HUES48 (cell line): ENCODE measurements at regions not wholly inside any gene's neighbourhood (a gene's known extent, or its start where the extent isn't known, plus 50 kb on each side); places are given as distances from the start of the nearest gene placed in this dataset.

Experiments used
- H3K27ac ChIP-seq: one replicate; pipeline ENCODE4 v1.7.0; 2013; ENCODE audit warnings: low read depth, low read length, inconsistent platforms
- H3K27me3 ChIP-seq: 2 replicates; pipeline ENCODE4 v1.6.1; 2013; ENCODE audit warnings: mild to moderate bottlenecking, low read length; ENCODE audit not compliant: control insufficient read depth, insufficient read depth
- H3K36me3 ChIP-seq: 2 replicates; pipeline ENCODE4 v1.6.1; 2013; ENCODE audit warnings: low read length; ENCODE audit not compliant: control insufficient read depth, insufficient read depth
- H3K4me1 ChIP-seq: 2 replicates; pipeline ENCODE4 v1.6.1; 2013; ENCODE audit warnings: mild to moderate bottlenecking, low read length; ENCODE audit not compliant: control insufficient read depth, insufficient read depth
- H3K4me3 ChIP-seq: 2 replicates; pipeline ENCODE4 v1.5.1; 2013; ENCODE audit warnings: mild to moderate bottlenecking, low read depth, low read length
- H3K9ac ChIP-seq: 2 replicates; pipeline ENCODE4 v1.6.1; 2013; ENCODE audit warnings: mild to moderate bottlenecking, low read depth, low read length, moderate library complexity
- H3K9me3 ChIP-seq: 2 replicates; pipeline ENCODE4 v1.6.1; 2013; ENCODE audit warnings: low read length; ENCODE audit not compliant: control insufficient read depth, insufficient read depth

- Histone ChIP-seq H3K4me3 (no peak overlapping the region), H3K9ac (no peak overlapping the region), H3K27ac (no peak overlapping the region), H3K4me1 (no peaks in the 10 kb centered on the region), H3K36me3 (peaks cover 11% of the 10 kb centered on the region; the same call in 1 of the 2 replicates), H3K9me3 (no peaks in the 10 kb centered on the region), H3K27me3 (no peaks in the 10 kb centered on the region)
Measured at GRCh38 chr15:62766599-62766998, 275.9 kb upstream of the TPM1 start.

GRCh38 chr15:62769604-62770003 is 272.9 kb upstream of the TPM1 start:
- Histone ChIP-seq H3K4me3 (no peak overlapping the region), H3K36me3 (0 out of 2 replicates have a peak, but pooled peaks cover 2% of the 10 kb centered on the region), H3K9ac (no peak overlapping the region), H3K4me1 (no peaks in the 10 kb centered on the region), H3K27ac (no peak overlapping the region), H3K27me3 (no peaks in the 10 kb centered on the region), H3K9me3 (no peaks in the 10 kb centered on the region)

GRCh38 chr15:62770111-62770660 is 272.4 kb upstream of the TPM1 start:
- Histone ChIP-seq H3K27ac (no peak overlapping the region), H3K9ac (no peak overlapping the region), H3K4me3 (no peak overlapping the region), H3K4me1 (peaks cover under 1% of the 10 kb centered on the region; the same call in 1 of the 2 replicates), H3K9me3 (no peaks in the 10 kb centered on the region), H3K27me3 (no peaks in the 10 kb centered on the region), H3K36me3 (0 out of 2 replicates have a peak, but pooled peaks cover 2% of the 10 kb centered on the region)

- peaks cover 6% of the 10 kb centered on the region for H3K4me1 ChIP-seq
- 0 out of 2 replicates have a peak, but pooled peaks cover 2% of the 10 kb centered on the region for H3K36me3 ChIP-seq
- no peaks in the 10 kb centered on the region for H3K27me3 ChIP-seq
- H3K4me3 ChIP-seq: no peak overlapping the region
- H3K27ac ChIP-seq: no peak overlapping the region
- H3K9ac ChIP-seq: no peak overlapping the region
- no peaks in the 10 kb centered on the region for H3K9me3 ChIP-seq
Measured at GRCh38 chr15:62770752-62771151, 271.8 kb upstream of the TPM1 start.

GRCh38 chr15:62771234-62771633 is 271.3 kb upstream of the TPM1 start:
- peaks cover 10% of the 10 kb centered on the region for H3K4me1 ChIP-seq
- no peak overlapping the region for H3K9ac ChIP-seq
- 0 out of 2 replicates have a peak, but pooled peaks cover 2% of the 10 kb centered on the region for H3K36me3 ChIP-seq
- no peak overlapping the region for H3K27ac ChIP-seq
- no peaks in the 10 kb centered on the region for H3K27me3 ChIP-seq
- H3K9me3 ChIP-seq: no peaks in the 10 kb centered on the region
- H3K4me3 ChIP-seq: no peak overlapping the region

- H3K9me3 ChIP-seq: no peaks in the 10 kb centered on the region
- H3K27me3 ChIP-seq: no peaks in the 10 kb centered on the region
- no peak overlapping the region for H3K27ac ChIP-seq
- peaks cover 14% of the 10 kb centered on the region for H3K4me1 ChIP-seq
- H3K9ac ChIP-seq: no peak overlapping the region
- no peak overlapping the region for H3K4me3 ChIP-seq
- H3K36me3 ChIP-seq: 0 out of 2 replicates have a peak, but pooled peaks cover 2% of the 10 kb centered on the region
Measured at GRCh38 chr15:62773369-62774165, 269.0 kb upstream of the TPM1 start.

GRCh38 chr15:62775932-62776331 is 266.6 kb upstream of the TPM1 start:
- Histone ChIP-seq H3K27ac (no peak overlapping the region), H3K4me3 (no peak overlapping the region), H3K9ac (no peak overlapping the region), H3K36me3 (0 out of 2 replicates have a peak, but pooled peaks cover 2% of the 10 kb centered on the region), H3K27me3 (no peaks in the 10 kb centered on the region), H3K4me1 (peaks cover 14% of the 10 kb centered on the region), H3K9me3 (no peaks in the 10 kb centered on the region)

GRCh38 chr15:62777671-62778070 is 264.9 kb upstream of the TPM1 start:
- H3K4me3 ChIP-seq: no peak overlapping the region
- no peak overlapping the region for H3K27ac ChIP-seq
- no peak overlapping the region for H3K9ac ChIP-seq
- H3K9me3 ChIP-seq: no peaks in the 10 kb centered on the region
- no peaks in the 10 kb centered on the region for H3K36me3 ChIP-seq
- peaks cover 19% of the 10 kb centered on the region for H3K4me1 ChIP-seq
- H3K27me3 ChIP-seq: no peaks in the 10 kb centered on the region

- Histone ChIP-seq H3K27ac (no peak overlapping the region), H3K4me1 (peaks cover 19% of the 10 kb centered on the region)
Measured at GRCh38 chr15:62779036-62779770, 263.3 kb upstream of the TPM1 start.

GRCh38 chr15:62779899-62780298 is 262.6 kb upstream of the TPM1 start:
- Histone ChIP-seq H3K27me3 (no peaks in the 10 kb centered on the region), H3K36me3 (no peaks in the 10 kb centered on the region), H3K4me1 (peaks cover 19% of the 10 kb centered on the region), H3K9me3 (no peaks in the 10 kb centered on the region), H3K4me3 (no peak overlapping the region), H3K9ac (no peak overlapping the region), H3K27ac (no peak overlapping the region)

More at GRCh38 chr15:62779036-62779770, 263.3 kb upstream of the TPM1 start:
- H3K9ac ChIP-seq: no peak overlapping the region
- H3K4me3 ChIP-seq: no peak overlapping the region
- no peaks in the 10 kb centered on the region for H3K36me3 ChIP-seq
- H3K27me3 ChIP-seq: no peaks in the 10 kb centered on the region
- H3K9me3 ChIP-seq: no peaks in the 10 kb centered on the region

GRCh38 chr15:62781081-62781497 is 261.5 kb upstream of the TPM1 start:
- H3K27me3 ChIP-seq: no peaks in the 10 kb centered on the region
- H3K4me3 ChIP-seq: no peak overlapping the region
- H3K27ac ChIP-seq: no peak overlapping the region
- H3K9ac ChIP-seq: no peak overlapping the region
- no peaks in the 10 kb centered on the region for H3K9me3 ChIP-seq
- no peaks in the 10 kb centered on the region for H3K36me3 ChIP-seq
- H3K4me1 ChIP-seq: peaks cover 11% of the 10 kb centered on the region
